Dendritic cell treated with granulocyte-macrophage colony-stimulating factor and Interleukin-4, amounts not matched to agents 40 ng/mL and 50 ng/mL, for 4 days (primary cell): ENCODE measurements at regions not wholly inside any gene's neighbourhood (a gene's known extent, or its start where the extent isn't known, plus 50 kb on each side); places are given as distances from the start of the nearest gene placed in this dataset.
A peak's percentile ranks its signal among the peaks of the same experiment; 100 is the strongest.

ENCODE experiments used
- H3K27ac Mint-ChIP-seq: one replicate; pipeline ENCODE4 v1.8.0; 2022; ENCODE audit warnings: mild to moderate bottlenecking, mixed read lengths
- H3K27me3 Mint-ChIP-seq: one replicate; pipeline ENCODE4 v1.8.0; 2022; ENCODE audit warnings: mild to moderate bottlenecking, mixed read lengths
- H3K36me3 Mint-ChIP-seq: one replicate; pipeline ENCODE4 v1.8.0; 2022; ENCODE audit warnings: low read depth, mixed read lengths
- H3K4me1 Mint-ChIP-seq: one replicate; pipeline ENCODE4 v1.8.0; 2022; ENCODE audit warnings: low read depth, mixed read lengths
- H3K4me3 Mint-ChIP-seq: one replicate; pipeline ENCODE4 v1.8.0; 2022; ENCODE audit warnings: mild to moderate bottlenecking, moderate library complexity, mixed read lengths
- H3K9me3 Mint-ChIP-seq: one replicate; pipeline ENCODE4 v1.8.0; 2022; ENCODE audit warnings: mixed read lengths
- intact Hi-C: fragments of 100-400 bp; cut with micrococcal nuclease; formaldehyde crosslinking; loops from one replicate; pipeline ENCODE4 v1.15.0; 2022

DNA sequence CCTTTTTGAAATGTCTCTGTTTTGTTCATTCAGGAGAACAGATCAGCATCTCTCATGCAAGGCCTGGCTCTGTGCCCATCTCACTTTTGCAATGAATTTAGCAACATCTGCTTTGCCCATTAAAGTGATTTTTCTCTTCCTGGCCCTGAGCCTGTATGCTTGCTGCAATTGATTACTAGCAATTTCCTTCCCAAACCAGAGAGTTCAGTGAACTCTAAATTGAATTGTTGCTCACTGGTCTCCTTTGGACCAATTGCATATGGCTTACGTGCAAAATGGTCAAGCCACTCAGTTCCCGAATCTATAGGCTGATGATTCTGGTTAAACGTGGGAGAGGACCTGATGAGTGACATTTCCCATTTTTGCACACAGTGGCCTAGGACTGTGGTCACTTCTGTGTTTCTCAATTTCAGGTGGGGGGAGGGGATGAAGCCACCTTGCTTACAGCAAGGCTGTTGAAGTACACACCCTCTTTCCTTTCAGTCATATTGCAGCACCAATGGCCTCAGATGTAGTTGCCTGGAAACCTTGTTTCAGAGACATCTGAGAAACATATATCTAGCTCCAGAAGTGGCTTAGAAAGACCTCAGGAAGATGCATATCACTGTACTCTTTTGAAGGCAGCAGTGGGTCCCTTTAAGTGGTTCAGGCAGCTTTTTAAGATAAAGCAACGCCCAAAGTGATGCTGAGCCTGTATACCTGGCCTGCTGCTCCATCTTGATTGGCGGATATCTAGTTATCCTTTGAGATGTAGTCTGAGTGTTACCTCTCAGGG, 201.4 kb downstream of the PTEN start:
- Mint-ChIP-seq H3K36me3 (no peaks in the 10 kb centered on the region), H3K27ac (peak overlapping the region; percentile 12), H3K27me3 (no peaks in the 10 kb centered on the region), H3K9me3 (no peaks in the 10 kb centered on the region), H3K4me1 (peaks cover 86% of the 10 kb centered on the region), H3K4me3 (no peak overlapping the region)
- intact Hi-C loops = loop anchor here (5.0 kb wide), 2 partner anchors 37 to 38 kb away; no protein-coding TSS in a partner anchor

- H3K36me3 Mint-ChIP-seq = no peaks in the 10 kb centered on the region
- H3K9me3 Mint-ChIP-seq = no peaks in the 10 kb centered on the region
- peaks cover 85% of the 10 kb centered on the region for H3K4me1 Mint-ChIP-seq
- no peaks in the 10 kb centered on the region for H3K27me3 Mint-ChIP-seq
- H3K27ac Mint-ChIP-seq = peak overlapping the region; percentile 12
- intact Hi-C loops = loop anchor here (2.0 to 5.0 kb wide), 4 partner anchors 37 to 205 kb away; partner anchors contain the start of genes KLLN and PTEN
- H3K4me3 Mint-ChIP-seq = peak overlapping the region; percentile 49
Measured at GRCh38 chr10:88065383-88066049, 202.1 kb downstream of the PTEN start.

GRCh38 chr10:88066319-88066718, 202.9 kb downstream of the PTEN start:
- H3K9me3 Mint-ChIP-seq = no peaks in the 10 kb centered on the region
- peak overlapping the region; percentile 12 for H3K27ac Mint-ChIP-seq
- intact Hi-C loops = loop anchor here (2.0 to 5.0 kb wide), 4 partner anchors 36 to 204 kb away; partner anchors contain the start of genes KLLN and PTEN
- H3K36me3 Mint-ChIP-seq = no peaks in the 10 kb centered on the region
- no peaks in the 10 kb centered on the region for H3K27me3 Mint-ChIP-seq
- no peak overlapping the region for H3K4me3 Mint-ChIP-seq
- H3K4me1 Mint-ChIP-seq = peaks cover 85% of the 10 kb centered on the region

GRCh38 chr10:88066876-88067275, 203.5 kb downstream of the PTEN start:
- H3K4me3 Mint-ChIP-seq = peak overlapping the region; percentile 14

DNA sequence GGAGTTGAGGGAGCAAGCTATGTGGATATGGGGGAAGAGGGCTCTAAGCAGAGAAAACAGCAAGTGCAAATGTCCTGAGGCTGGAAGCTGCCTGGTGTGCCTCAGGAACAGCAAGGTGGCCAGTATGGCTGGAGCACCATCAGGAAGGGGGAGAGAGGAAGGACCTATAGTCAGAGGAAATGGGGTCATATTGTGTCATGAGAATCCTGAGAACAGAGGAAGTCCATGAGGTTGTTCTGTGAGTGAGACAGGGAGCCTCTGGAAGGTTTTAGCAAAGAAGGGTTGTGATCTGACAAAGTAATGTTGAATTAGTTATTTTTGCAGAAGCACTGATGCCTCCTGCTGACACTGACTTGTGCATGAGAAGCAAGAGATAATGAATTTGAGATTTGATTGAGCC, 204.3 kb downstream of the PTEN start:
- peaks cover 85% of the 10 kb centered on the region for H3K4me1 Mint-ChIP-seq
- intact Hi-C loops = loop anchor here (2.0 to 5.0 kb wide), 4 partner anchors 35 to 205 kb away; partner anchors contain the start of genes KLLN and PTEN
- peak overlapping the region; percentile 12 for H3K27ac Mint-ChIP-seq

More at GRCh38 chr10:88066876-88067275, 203.5 kb downstream of the PTEN start:
- peak overlapping the region; percentile 12 for H3K27ac Mint-ChIP-seq
- H3K9me3 Mint-ChIP-seq = no peaks in the 10 kb centered on the region
- H3K4me1 Mint-ChIP-seq = peaks cover 87% of the 10 kb centered on the region
- H3K27me3 Mint-ChIP-seq = no peaks in the 10 kb centered on the region
- intact Hi-C loops = loop anchor here (2.0 to 5.0 kb wide), 4 partner anchors 35 to 204 kb away; partner anchors contain the start of genes KLLN and PTEN
- no peaks in the 10 kb centered on the region for H3K36me3 Mint-ChIP-seq

GRCh38 chr10:88069338-88069737, 205.9 kb downstream of the PTEN start:
- H3K4me3 Mint-ChIP-seq = no peak overlapping the region

More for the DNA sequence above, 204.3 kb downstream of the PTEN start:
- H3K36me3 Mint-ChIP-seq = no peaks in the 10 kb centered on the region
- H3K9me3 Mint-ChIP-seq = no peaks in the 10 kb centered on the region
- no peak overlapping the region for H3K4me3 Mint-ChIP-seq
- no peaks in the 10 kb centered on the region for H3K27me3 Mint-ChIP-seq

GRCh38 chr10:88070080-88070880, 206.9 kb downstream of the PTEN start:
- H3K9me3 Mint-ChIP-seq = no peaks in the 10 kb centered on the region
- no peak overlapping the region for H3K4me3 Mint-ChIP-seq
- H3K27me3 Mint-ChIP-seq = no peaks in the 10 kb centered on the region
- intact Hi-C loops = no loop called here
- H3K4me1 Mint-ChIP-seq = peaks cover 60% of the 10 kb centered on the region
- peak overlapping the region; percentile 1 for H3K27ac Mint-ChIP-seq
- no peaks in the 10 kb centered on the region for H3K36me3 Mint-ChIP-seq

More at GRCh38 chr10:88069338-88069737, 205.9 kb downstream of the PTEN start:
- Mint-ChIP-seq H3K27ac (no peak overlapping the region), H3K27me3 (no peaks in the 10 kb centered on the region), H3K4me1 (peaks cover 70% of the 10 kb centered on the region), H3K9me3 (no peaks in the 10 kb centered on the region), H3K36me3 (no peaks in the 10 kb centered on the region)
- intact Hi-C loops = loop anchor here (5.0 kb wide), 2 partner anchors 33 to 42 kb away; no protein-coding TSS in a partner anchor

GRCh38 chr10:88071879-88072278, 208.5 kb downstream of the PTEN start:
- Mint-ChIP-seq H3K4me1 (peaks cover 54% of the 10 kb centered on the region), H3K27me3 (no peaks in the 10 kb centered on the region), H3K9me3 (no peaks in the 10 kb centered on the region), H3K27ac (no peak overlapping the region), H3K36me3 (no peaks in the 10 kb centered on the region), H3K4me3 (no peak overlapping the region)
- intact Hi-C loops = no loop called here

DNA sequence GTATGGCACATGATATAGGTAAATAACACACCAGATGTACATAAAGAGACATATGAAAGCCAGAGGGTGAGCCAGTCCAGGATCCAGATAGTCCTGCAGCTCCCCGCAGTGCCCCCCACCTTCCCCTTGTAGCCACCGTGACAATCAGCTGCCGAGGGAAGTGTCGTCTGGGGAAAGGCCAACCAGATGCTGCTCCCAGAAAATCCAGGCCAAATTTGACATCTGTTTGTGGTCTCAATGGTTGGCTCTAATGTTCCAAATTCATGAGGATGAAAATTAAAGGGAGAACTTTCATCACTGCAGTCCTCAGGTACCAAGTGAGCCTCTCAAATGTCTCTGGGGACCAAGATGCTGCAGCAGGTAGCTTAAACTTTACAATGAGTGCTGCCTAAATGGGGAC, 210.3 kb downstream of the PTEN start:
- Mint-ChIP-seq H3K9me3 (no peaks in the 10 kb centered on the region), H3K27ac (no peak overlapping the region), H3K36me3 (no peaks in the 10 kb centered on the region)

DNA sequence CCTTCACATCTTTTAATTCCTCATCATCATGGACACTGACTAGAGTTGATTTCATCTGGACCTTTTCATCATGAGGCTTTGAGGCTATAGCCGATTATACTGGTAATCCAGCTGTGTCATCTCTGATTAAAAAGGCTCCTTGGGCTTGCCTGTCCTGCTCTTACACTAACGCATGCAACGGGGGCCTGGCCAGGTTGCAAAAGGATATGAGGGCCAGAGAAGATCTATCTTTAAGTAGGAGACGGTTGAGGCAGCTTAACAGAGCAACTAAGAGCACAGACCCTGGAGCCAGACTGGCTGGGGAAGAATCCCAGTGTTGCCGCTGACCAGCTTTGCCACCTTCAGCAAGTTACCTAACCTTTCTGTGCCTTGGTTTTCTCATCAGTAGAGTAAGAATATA, 211.5 kb downstream of the PTEN start:
- H3K27me3 Mint-ChIP-seq = no peaks in the 10 kb centered on the region
- H3K36me3 Mint-ChIP-seq = no peaks in the 10 kb centered on the region
- H3K4me3 Mint-ChIP-seq = no peak overlapping the region
- H3K4me1 Mint-ChIP-seq = peaks cover 31% of the 10 kb centered on the region
- no peaks in the 10 kb centered on the region for H3K9me3 Mint-ChIP-seq
- peak overlapping the region; percentile 50 for H3K27ac Mint-ChIP-seq
- intact Hi-C loops = no loop called here

More for the DNA sequence above, 210.3 kb downstream of the PTEN start:
- Mint-ChIP-seq H3K4me3 (no peak overlapping the region), H3K4me1 (peaks cover 36% of the 10 kb centered on the region), H3K27me3 (no peaks in the 10 kb centered on the region)
- intact Hi-C loops = no loop called here

DNA sequence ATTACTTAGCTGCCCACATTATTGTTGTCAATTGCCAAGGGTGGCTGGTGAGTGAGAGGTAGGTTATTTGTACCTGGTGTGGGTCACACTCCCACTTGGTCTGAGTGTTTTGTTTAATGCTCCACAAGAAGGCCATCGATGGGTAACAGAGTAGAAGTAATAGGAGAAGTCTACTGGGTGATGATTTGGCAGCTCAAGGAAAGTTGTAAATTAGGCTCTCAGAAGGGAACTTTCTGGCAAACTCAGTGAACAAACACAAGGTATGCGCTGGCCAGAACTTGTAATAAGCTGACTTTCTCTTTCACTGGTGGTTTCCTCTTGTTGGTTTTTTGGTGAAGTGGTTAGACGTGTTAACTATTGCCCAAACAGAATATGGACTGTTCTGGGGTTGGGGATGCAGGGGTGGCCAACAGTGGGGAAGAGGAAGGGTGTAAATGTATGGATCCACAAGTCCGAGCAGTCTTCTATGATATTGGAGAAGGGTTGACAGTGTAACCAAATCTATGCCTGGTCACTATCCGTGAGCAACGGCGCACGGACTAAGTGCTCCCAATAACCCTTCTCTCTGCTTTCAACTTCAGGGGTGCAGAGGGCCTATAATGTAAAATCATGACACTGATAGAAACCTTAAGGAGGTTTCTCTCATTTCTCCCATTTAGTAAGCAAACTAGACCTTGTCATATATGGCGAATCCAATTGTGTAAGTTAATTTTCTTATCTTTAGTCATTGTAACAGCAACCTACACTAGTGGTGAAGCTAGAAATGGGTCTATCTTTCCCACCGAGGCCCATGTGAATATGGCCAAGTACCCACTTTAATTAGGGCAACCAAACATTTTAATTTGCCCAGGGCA, 212.8 kb downstream of the PTEN start:
- Mint-ChIP-seq H3K4me1 (peaks cover 18% of the 10 kb centered on the region), H3K9me3 (no peaks in the 10 kb centered on the region), H3K27ac (no peak overlapping the region), H3K36me3 (no peaks in the 10 kb centered on the region), H3K4me3 (no peak overlapping the region), H3K27me3 (no peaks in the 10 kb centered on the region)
- intact Hi-C loops = no loop called here

GRCh38 chr10:88077977-88078376, 214.6 kb downstream of the PTEN start:
- Mint-ChIP-seq H3K4me3 (no peak overlapping the region), H3K9me3 (no peaks in the 10 kb centered on the region)
- intact Hi-C loops = no loop called here

GRCh38 chr10:88080213-88080612, 216.8 kb downstream of the PTEN start:
- H3K27ac Mint-ChIP-seq = no peak overlapping the region
- no peaks in the 10 kb centered on the region for H3K27me3 Mint-ChIP-seq
- H3K4me1 Mint-ChIP-seq = peaks cover 20% of the 10 kb centered on the region
- intact Hi-C loops = no loop called here
- no peak overlapping the region for H3K4me3 Mint-ChIP-seq
- no peaks in the 10 kb centered on the region for H3K36me3 Mint-ChIP-seq
- H3K9me3 Mint-ChIP-seq = no peaks in the 10 kb centered on the region

More at GRCh38 chr10:88077977-88078376, 214.6 kb downstream of the PTEN start:
- Mint-ChIP-seq H3K4me1 (peaks cover 20% of the 10 kb centered on the region), H3K27ac (no peak overlapping the region), H3K36me3 (no peaks in the 10 kb centered on the region), H3K27me3 (no peaks in the 10 kb centered on the region)
